ENCODE measurements at regions not wholly inside any gene's neighbourhood (a gene's known extent, or its start where the extent isn't known, plus 50 kb on each side); places are given as distances from the start of the nearest gene placed in this dataset.

- TF ChIP-seq, protein P1, sequence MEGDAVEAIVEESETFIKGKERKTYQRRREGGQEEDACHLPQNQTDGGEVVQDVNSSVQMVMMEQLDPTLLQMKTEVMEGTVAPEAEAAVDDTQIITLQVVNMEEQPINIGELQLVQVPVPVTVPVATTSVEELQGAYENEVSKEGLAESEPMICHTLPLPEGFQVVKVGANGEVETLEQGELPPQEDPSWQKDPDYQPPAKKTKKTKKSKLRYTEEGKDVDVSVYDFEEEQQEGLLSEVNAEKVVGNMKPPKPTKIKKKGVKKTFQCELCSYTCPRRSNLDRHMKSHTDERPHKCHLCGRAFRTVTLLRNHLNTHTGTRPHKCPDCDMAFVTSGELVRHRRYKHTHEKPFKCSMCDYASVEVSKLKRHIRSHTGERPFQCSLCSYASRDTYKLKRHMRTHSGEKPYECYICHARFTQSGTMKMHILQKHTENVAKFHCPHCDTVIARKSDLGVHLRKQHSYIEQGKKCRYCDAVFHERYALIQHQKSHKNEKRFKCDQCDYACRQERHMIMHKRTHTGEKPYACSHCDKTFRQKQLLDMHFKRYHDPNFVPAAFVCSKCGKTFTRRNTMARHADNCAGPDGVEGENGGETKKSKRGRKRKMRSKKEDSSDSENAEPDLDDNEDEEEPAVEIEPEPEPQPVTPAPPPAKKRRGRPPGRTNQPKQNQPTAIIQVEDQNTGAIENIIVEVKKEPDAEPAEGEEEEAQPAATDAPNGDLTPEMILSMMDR (IDR thresholded peaks at IDR 0.05; ENCODE audit: control insufficient read depth, insufficient read depth, low read depth, low read length, missing control alignments): no peak
- no peak for DNase-seq (ENCODE audit: low read depth)
- H3K4me3 ChIP-seq (ENCODE audit: control insufficient read depth, low read depth, low read length): no peak overlapping the region
These were observed 279.9 kb upstream of the SEMA3C start for GRCh38 chr7:81198766-81199165.

DNA sequence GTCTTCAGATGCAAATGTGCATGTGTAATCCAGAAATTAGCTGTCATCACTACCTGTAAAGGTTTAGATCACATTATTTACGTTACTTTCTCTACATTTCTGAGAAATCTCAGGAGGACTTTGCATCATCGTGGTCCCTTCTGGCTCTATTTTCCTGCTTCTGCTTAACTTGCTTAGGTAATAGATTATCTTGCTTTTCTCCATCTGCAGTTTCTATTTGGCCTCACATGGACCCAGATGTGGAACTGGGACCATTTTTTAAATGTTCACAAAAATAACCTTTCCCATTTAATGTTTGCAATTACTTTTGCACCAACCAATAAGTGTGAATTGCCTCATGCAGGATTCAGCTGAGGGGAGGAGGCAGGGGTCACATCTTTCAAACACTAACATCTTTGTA, 278.4 kb upstream of the SEMA3C start:
- no peak overlapping the region for H3K4me3 ChIP-seq (ENCODE audit: control insufficient read depth, low read depth, low read length)
- no peak for DNase-seq (ENCODE audit: low read depth)
- TF ChIP-seq, protein P1 (IDR thresholded peaks at IDR 0.05; ENCODE audit: control insufficient read depth, insufficient read depth, low read depth, low read length, missing control alignments): no peak

- no peak for DNase-seq (ENCODE audit: low read depth)
- TF ChIP-seq, protein P1 (IDR thresholded peaks at IDR 0.05; ENCODE audit: control insufficient read depth, insufficient read depth, low read depth, low read length, missing control alignments): no peak
- no peak overlapping the region for H3K4me3 ChIP-seq (ENCODE audit: control insufficient read depth, low read depth, low read length)
These were observed 276.2 kb upstream of the SEMA3C start for GRCh38 chr7:81195033-81195432.

GRCh38 chr7:81190997-81191768, 272.3 kb upstream of the SEMA3C start:
- no peak for DNase-seq (ENCODE audit: low read depth)
- H3K4me3 ChIP-seq (ENCODE audit: control insufficient read depth, low read depth, low read length): no peak overlapping the region
- TF ChIP-seq, protein P1 (IDR thresholded peaks at IDR 0.05; ENCODE audit: control insufficient read depth, insufficient read depth, low read depth, low read length, missing control alignments): no peak

DNA sequence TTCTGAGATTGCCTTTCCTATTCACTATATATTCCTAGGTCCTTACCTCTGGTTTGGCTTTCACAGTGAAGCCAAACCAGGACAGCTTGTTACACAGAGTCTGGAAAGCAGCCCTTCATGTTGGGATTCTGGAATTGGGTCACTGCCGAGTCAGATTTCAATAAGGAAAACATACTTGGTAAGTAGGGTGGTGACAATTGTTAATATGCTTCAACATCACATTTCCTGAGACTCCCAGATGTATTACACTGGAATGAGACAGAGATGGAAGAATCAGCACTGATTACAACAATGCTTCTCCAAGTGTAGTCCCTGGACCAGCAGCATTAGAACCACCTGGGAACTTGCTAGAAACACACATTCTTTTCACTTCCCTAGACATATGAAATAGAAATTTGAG, 268.9 kb upstream of the SEMA3C start:
- TF ChIP-seq, protein P1 (IDR thresholded peaks at IDR 0.05; ENCODE audit: control insufficient read depth, insufficient read depth, low read depth, low read length, missing control alignments): no peak
- DNase-seq (ENCODE audit: low read depth): no peak
- H3K4me3 ChIP-seq (ENCODE audit: control insufficient read depth, low read depth, low read length): no peak overlapping the region

DNA sequence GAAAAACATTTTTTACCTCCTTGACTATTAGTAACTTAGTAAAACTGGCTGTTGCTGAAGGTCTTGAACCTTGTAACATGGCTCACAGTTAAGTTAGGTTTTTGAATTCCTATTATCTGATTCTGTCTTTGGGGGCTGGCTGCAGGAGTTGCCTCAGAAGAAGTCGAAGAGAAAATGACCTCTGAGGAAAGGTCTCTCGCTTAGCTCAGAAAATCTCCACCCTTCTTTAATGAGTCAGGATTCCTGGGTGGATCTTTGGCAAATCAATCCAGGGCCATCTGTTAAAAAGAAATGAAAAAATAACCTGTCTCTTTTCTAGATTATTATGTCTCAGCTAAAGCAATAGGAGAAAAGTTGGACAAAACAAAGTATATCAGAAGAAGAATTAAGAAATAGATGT, 267.8 kb upstream of the SEMA3C start:
- TF ChIP-seq, protein P1 (IDR thresholded peaks at IDR 0.05; ENCODE audit: control insufficient read depth, insufficient read depth, low read depth, low read length, missing control alignments): no peak
- no peak overlapping the region for H3K4me3 ChIP-seq (ENCODE audit: control insufficient read depth, low read depth, low read length)
- no peak for DNase-seq (ENCODE audit: low read depth)
